ENCODE measurements at regions not wholly inside any gene's neighbourhood (a gene's known extent, or its start where the extent isn't known, plus 50 kb on each side); places are given as distances from the start of the nearest gene placed in this dataset.

DNA sequence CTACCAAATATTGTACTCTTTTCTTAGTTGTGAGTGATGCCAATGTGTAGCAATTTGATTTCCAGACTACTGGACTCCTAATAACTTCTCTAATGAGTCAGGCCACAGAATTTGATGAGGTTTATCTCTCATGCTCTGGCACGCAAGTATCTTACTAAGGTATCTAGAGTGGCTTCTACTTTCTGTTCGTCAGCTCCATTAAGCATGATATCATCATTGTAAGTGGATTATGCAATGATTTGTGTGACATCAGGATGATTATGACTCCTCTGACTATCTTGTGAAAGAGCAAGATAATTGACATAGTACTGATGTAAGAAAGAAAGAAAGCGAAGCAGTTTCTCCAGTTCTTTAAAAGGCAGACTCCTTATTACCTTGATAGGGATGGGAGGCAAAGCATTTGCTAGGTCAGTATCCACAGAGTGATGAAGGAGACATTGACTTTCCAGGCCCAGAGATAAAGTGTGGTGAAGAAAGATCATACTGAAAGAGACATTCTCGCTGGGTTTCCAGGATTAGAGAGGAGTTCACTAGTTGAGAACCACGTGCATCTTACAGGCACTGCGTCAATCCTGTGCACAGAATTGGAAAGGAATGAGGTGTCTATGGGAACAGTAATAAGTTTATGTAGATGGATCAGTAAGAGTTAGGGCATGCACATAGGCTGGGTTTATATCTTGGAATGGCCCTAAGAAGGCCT is 161.9 kb upstream of the STK26 start:
- TF ChIP-seq, protein P1, sequence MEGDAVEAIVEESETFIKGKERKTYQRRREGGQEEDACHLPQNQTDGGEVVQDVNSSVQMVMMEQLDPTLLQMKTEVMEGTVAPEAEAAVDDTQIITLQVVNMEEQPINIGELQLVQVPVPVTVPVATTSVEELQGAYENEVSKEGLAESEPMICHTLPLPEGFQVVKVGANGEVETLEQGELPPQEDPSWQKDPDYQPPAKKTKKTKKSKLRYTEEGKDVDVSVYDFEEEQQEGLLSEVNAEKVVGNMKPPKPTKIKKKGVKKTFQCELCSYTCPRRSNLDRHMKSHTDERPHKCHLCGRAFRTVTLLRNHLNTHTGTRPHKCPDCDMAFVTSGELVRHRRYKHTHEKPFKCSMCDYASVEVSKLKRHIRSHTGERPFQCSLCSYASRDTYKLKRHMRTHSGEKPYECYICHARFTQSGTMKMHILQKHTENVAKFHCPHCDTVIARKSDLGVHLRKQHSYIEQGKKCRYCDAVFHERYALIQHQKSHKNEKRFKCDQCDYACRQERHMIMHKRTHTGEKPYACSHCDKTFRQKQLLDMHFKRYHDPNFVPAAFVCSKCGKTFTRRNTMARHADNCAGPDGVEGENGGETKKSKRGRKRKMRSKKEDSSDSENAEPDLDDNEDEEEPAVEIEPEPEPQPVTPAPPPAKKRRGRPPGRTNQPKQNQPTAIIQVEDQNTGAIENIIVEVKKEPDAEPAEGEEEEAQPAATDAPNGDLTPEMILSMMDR (IDR thresholded peaks at IDR 0.05) = no peak
- TF ChIP-seq POLR2A (IDR thresholded peaks at IDR 0.05) = no peak
